ENCODE measurements at regions not wholly inside any gene's neighbourhood (a gene's known extent, or its start where the extent isn't known, plus 50 kb on each side); places are given as distances from the start of the nearest gene placed in this dataset.
A peak's percentile ranks its signal among the peaks of the same experiment; 100 is the strongest.

GRCh38 chr1:67555461-67556296 lies 125.5 kb upstream of the SERBP1 start (continued):
- TF ChIP-seq, protein P1, sequence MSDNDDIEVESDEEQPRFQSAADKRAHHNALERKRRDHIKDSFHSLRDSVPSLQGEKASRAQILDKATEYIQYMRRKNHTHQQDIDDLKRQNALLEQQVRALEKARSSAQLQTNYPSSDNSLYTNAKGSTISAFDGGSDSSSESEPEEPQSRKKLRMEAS (IDR thresholded peaks at IDR 0.05), result no peak
- TF ChIP-seq ZBTB33 (IDR thresholded peaks at IDR 0.05; ENCODE audit: extremely low read depth, insufficient replicate concordance, low read length) (no peak), JUND (IDR thresholded peaks at IDR 0.05) (no peak), SRF (IDR thresholded peaks at IDR 0.05; ENCODE audit: low read depth) (no peak), EZH2phosphoT487 (IDR thresholded peaks at IDR 0.05; ENCODE audit: borderline replicate concordance) (no peak)

DNA sequence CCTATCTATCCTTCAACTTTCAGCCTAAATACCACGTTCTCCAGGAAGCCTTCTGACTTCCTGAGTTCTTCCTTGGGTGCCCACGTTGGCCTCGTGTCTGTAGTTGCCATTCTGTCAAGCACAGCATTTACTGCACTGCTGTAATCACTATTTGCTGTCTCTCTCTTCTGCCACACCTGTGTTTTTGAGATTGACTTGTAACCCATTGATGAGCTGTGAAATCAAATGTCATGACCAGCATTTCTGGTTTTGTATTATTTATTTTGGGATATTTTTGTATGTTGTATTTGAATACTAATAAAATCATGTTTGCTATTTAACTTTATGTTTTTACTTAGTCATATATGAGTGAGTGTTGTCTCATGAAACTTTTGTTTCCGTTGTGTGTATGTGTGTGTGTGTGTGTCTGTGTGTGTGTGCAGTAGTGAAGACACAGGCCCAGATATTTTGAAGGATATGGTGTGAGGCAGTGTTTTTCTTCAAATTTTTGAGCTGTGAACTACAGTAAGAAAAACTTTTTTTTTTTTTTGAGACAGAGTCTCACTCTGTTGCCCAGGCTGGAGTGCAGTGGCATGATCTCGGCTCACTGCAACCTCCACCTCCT lies 126.2 kb upstream of the SERBP1 start:
- intact Hi-C loops (cut with micrococcal nuclease), result no loop called here
- no peaks in the 10 kb centered on the region for H4K20me1 ChIP-seq (ENCODE audit: insufficient read depth)
- H3K36me3 ChIP-seq (ENCODE audit: control insufficient read depth in 1 of 2, insufficient read depth in 2 of 2, low read length in 2 of 2), result no peaks in the 10 kb centered on the region
- BruUV-seq (replicated peaks), result no TSS peak
- H3K9me3 ChIP-seq (ENCODE audit: control insufficient read depth in 1 of 2, insufficient read depth in 1 of 2, low read depth in 1 of 2, low read length in 2 of 2), result no peaks in the 10 kb centered on the region
- no peak overlapping the region for H3K27ac ChIP-seq (ENCODE audit: low read depth, low read length)
- TF ChIP-seq ELF1 (IDR thresholded peaks at IDR 0.05; ENCODE audit: borderline replicate concordance, low read depth) (no peak), EZH2 (IDR thresholded peaks at IDR 0.05) (no peak), JUND (IDR thresholded peaks at IDR 0.05) (no peak), ZFX (IDR thresholded peaks at IDR 0.05) (no peak), SP1 (IDR thresholded peaks at IDR 0.05; ENCODE audit: low read depth) (no peak)
- ChIA-PET CTCF (interaction anchor here (1.8 kb wide), 1 partner anchor 204 kb away, joined by 7 read pairs; no protein-coding TSS in a partner anchor), POLR2A (interaction anchor here (1.7 kb wide), 1 partner anchor 128 kb away, joined by 5 read pairs; the partner anchor contains the start of gene GADD45A), RAD21 (ENCODE audit: low non-redundant PET in 1 of 2, low total read pairs in 2 of 2, uncharacterized antibody in 2 of 2, unreplicated experiment in 2 of 2) (no interaction called here)
- H3K27me3 ChIP-seq (ENCODE audit: insufficient read depth, low read length), result no peaks in the 10 kb centered on the region
- no peak for ATAC-seq
- peak overlapping the region; percentile 37 for H2AFZ ChIP-seq (ENCODE audit: low read depth, low read length, poor library complexity, severe bottlenecking)
- peaks cover 14 to 41% of the 10 kb centered on the region in 2 experiments for H3K4me1 ChIP-seq (ENCODE audit: control insufficient read depth in 1 of 2, insufficient read depth in 2 of 2, low read length in 2 of 2)
- H3K9ac ChIP-seq (ENCODE audit: low read length), result no peak overlapping the region
- H3K4me2 ChIP-seq (ENCODE audit: low read length), result no peak overlapping the region
- DNase-seq (ENCODE audit: low read depth, low spot score), result no peak
- H3K4me3 ChIP-seq (replicated peaks in 1 of 2; ENCODE audit: low read depth in 1 of 2, low read length in 2 of 2), result no peak overlapping the region
- H3K9me2 ChIP-seq (ENCODE audit: insufficient read depth), result no peaks in the 10 kb centered on the region
- H3K79me2 ChIP-seq (ENCODE audit: insufficient read depth, low read length), result no peaks in the 10 kb centered on the region
